Nucleus accumbens (tissue), 56 donors: ENCODE measurements at regions not wholly inside any gene's neighbourhood (a gene's known extent, or its start where the extent isn't known, plus 50 kb on each side); places are given as distances from the start of the nearest gene placed in this dataset.
A peak's percentile ranks its signal among the peaks of the same experiment; 100 is the strongest.
"Not testable (repeated sequence)": the region's sequence is repeated elsewhere in the genome, so short reads cannot be mapped to it uniquely, and the experiment has no call there.

Source experiments
- DNase-seq, 56 donors: peaks; one replicate each; lab custom pipeline; 2025; lab: John Stamatoyannopoulos, UW

DNA sequence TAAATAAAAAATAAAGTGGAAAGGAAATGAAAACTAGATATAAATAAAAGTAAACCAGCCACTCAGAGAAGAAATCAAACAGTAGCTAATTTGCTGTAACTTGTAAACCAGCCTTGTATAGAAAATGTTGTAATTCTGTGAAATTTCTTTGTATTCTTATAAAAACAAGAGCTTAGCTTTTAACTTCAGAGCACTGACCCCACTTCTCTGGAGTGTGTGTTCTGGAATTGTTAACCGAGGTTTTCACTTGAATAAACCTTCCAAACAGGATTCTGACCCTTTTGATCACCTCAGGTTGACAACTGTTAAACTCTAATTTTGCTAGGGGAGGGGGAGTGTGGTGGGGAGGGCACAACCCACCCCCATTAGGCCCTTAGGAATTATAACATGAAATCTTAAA, 151.9 kb upstream of the TRIM24 start:
- DNase-seq, result no peak

DNA sequence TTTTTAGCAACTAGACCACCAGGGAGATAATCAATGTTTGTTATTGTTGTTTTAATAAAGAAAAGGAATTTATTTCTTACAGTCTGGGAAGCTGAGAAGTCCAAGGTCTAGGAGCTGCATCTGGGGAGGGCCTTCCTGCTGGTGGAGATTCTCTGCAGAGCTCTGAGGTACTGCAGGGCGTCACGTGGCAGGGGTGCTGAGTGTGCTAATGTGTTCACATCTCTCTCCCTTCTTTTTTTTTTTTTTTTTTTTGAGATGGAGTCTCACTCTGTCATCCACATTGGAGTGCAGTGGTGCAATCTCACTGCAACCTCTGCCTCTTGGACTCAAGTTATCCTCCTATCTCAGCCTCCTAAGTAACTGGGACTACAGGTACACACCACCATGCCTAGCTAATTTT, 150.9 kb upstream of the TRIM24 start:
- DNase-seq, result no peak

DNA sequence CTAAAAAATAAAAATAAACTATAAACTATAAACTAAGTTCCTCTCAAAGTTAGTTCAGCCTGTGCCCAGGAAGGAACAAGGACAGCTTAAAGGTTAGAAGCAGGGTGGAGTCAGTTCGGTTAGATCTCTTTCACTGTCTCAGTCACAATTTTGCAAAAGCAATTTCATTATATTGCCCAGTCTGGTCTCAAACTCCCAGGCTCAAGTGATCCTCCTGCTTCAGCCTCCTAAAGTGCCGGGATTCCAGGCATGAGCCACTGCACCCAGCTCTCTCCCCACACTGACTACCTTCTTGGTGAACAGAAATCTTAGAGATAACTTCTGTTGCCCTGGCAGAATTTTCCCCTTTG, 146.3 kb upstream of the TRIM24 start:
- DNase-seq, result no peak

DNA sequence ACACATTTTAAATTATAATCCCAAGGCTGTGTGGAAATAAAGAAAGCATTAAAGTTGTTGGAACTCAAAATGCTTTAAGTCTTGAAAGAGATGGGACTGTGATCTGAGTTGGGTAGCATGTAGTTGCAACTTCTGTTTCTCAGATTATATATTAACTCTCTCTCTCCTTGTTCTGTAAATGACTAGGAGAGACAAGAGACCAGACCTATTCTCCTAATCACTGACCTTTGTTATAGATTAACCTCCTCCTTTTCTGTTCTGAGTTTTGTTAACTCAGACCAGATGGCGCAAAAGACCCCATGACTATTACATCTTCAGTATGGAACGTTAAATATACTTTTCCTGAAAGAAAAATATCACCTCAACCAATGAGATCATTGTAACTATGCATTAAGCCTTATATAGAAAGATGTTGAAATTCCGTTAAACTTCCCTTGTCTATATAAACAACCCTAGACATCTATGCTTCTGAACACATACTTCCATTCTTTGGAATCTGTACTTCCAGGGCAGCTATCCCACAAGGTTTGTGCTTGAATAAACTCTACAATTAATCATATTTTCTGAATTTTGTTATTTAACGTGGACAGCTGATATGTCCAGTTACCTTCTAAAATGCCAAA, 143.5 kb upstream of the TRIM24 start:
- no peak for DNase-seq

DNA sequence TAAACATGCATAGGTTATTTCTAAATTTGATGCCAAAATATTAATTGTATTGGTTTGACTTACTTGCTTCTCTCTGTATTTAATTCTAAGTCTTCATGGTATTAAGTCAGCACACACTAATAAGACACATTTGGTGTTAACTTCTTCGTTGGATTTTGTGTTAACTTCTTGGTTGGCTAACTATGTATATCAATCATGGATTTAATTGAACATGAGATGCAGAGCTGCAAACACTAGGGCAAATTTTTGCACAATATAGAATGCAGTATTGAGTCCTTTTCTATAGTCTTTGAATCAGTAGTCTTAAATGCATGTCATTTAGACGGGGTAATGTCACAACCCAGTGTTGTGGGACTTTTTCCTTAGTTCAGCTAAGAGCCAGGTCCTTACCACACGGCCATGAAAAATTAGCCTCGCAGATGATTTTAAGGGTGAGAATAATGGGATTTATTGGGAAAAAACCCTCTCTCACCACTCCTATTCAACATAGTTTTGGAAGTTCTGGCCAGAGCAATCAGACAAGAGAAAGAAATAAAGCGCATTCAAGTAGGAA, 142.9 kb upstream of the TRIM24 start:
- DNase-seq, result no peak

DNA sequence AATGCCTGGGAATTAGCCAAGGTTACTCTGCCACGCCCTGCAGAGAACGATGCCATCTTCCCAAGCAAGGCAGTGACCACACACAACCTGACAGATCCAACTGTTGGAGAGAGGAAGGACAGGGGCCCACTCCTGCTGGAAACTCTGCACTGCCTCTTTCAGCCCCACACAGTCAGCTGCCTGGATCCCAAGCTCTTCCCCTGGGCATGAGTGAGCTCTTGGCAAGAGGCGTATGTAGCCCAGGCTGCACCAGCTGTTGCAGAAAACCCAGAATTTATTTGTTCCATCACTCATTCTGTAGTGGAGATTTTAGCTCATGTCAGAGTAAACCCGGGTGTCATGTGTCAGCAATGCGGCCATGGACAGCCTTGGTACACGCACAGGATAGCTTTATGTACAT, 135.1 kb upstream of the TRIM24 start:
- DNase-seq, result no peak

DNA sequence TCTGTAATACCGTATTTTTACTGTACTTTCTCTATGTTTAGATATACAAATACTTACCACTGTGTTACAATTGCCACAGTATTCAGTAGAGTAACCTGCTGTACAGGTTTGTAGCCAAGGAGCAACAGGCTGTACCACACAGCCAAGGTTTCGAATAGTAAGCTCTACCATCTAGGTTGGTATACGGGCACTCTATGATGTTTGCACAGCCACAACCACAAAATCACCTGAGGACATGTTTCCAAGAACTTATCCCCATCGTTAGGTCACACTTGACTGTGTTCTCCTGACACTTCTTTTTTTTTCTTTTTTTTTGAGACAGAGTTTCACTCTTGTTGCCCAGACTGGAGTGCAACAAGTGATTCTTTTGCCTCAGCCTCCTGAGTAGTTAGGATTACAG, 134.6 kb upstream of the TRIM24 start:
- no peak for DNase-seq

DNA sequence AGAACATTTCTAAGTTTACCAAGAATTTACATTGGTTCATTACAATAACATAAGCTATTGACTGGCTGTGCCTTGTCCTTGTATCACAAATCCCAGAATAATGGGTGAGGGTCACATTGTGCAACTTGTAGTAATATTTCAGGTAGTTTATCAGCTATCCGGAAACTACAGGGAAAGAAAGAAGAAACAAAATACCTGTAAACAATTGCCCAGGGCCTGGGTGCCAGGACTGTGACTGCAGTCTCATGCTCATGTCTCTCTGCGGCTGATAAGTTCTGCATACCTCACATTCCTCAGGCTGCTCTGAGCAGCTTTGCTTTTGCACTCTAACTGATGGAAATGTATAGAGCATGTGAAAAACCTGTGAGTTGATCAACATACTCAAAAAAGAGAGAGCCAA, 131.8 kb upstream of the TRIM24 start:
- no peak for DNase-seq

DNA sequence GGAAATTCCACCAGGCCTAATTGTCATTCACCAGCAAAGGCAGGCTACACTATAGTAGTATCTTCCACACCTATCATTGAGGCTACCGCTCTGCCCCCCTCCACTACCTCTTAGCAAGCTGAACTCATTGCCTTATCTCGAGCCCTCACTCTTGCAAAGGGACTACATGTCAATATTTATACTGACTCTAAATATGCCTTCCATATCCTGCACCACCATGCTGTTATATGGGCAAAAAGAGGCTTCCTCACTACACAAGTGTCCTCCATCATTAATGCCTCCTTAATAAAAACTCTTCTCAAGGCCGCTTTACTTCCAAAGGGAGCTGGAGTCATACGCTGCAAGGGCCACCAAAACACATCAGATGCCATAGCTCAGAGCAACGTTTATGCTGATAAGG, 127.2 kb upstream of the TRIM24 start:
- DNase-seq, result not testable (repeated sequence)

DNA sequence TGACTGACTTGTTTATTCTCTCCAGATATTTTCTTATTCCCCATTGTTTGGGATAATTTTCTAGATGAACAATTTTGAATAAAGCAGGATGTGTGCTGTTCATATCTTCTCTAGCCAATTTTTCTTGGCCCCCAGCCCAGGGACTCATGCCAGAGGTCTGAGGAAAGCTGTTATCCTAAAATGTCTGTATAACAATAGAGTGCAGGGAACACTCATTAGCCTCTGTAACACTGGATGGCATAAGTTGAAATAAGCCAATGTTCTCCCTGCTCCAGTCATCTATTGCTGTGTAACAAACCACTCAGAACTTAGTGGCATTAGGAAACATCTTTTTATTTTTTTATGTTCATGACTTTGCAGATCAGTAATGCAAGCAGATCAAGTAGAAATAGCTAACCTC, 121.7 kb upstream of the TRIM24 start:
- DNase-seq, result peak in 1 of 56 donors; percentile 1

DNA sequence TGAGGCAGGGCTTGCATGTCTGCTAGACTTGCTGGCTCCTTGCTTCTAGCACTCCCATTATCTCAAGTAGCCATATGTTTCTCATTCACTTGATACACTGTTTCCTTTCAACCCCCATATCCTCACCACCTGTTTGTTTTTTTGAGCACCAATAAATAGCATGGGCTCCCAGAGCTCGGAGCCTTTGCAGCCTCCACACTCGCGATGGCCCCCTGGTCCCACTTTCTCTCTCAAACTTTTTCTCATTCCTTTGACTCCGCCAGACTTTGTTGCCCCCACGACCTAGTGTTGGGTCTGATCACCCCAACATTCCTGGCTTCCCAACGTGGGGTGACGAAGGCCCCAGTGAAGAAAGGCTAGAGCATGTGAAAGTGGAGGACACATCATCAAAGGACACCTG, 120.8 kb upstream of the TRIM24 start:
- DNase-seq, result not testable (repeated sequence)

DNA sequence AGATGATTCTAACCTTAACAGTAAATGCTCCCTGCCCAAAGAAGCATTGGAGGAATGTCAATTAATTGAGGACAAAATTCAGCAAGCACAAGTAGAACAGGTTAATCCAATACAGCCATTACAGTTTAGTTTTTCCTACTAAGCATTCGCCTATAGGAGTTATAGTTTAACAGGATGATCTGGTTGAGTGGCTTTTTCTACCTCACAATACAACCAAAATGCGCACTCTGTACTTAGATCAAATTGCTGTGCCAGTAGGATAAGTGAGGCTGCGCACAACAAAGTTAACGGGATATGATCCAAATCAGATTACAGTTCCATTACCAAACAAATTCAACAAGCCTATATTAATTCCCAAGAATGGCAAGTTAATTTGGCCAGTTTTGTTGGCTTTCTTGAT, 117.1 kb upstream of the TRIM24 start:
- no peak for DNase-seq

DNA sequence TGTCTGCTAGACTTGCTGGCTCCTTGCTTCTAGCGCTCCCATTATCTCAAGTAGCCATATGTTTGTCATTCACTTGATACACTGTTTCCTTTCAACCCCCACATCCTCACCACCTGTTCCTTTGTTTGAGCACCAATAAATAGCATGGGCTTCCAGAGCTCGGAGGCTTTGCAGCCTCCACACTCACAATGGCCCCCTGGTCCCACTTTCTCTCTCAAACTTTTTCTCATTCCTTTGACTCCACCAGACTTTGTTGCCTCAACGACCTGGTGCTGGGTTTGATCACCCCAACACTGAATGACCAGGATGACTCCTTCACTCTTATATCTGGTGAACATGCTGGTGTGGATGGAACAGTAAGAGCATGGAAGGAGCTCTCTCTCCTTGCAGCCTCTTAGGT, 114.5 kb upstream of the TRIM24 start:
- DNase-seq, result no peak

DNA sequence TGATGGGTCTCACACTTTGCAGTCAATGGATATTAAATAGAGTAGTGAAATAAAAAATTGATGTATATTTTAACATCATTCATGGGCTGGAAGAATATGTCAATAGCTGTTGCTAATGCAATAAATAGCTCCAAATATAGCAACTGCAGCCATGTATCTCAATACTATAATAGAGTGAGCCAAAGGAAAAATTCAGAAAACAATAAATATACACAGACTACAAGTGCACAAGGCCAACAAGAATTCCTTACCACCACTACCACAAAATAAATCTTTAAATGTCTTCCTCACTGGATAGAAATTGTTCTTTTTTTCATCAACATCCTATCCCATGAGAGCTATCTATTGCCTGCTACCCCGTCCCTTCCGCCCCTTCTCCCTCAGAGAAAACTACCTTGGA, 113.1 kb upstream of the TRIM24 start:
- no peak for DNase-seq

DNA sequence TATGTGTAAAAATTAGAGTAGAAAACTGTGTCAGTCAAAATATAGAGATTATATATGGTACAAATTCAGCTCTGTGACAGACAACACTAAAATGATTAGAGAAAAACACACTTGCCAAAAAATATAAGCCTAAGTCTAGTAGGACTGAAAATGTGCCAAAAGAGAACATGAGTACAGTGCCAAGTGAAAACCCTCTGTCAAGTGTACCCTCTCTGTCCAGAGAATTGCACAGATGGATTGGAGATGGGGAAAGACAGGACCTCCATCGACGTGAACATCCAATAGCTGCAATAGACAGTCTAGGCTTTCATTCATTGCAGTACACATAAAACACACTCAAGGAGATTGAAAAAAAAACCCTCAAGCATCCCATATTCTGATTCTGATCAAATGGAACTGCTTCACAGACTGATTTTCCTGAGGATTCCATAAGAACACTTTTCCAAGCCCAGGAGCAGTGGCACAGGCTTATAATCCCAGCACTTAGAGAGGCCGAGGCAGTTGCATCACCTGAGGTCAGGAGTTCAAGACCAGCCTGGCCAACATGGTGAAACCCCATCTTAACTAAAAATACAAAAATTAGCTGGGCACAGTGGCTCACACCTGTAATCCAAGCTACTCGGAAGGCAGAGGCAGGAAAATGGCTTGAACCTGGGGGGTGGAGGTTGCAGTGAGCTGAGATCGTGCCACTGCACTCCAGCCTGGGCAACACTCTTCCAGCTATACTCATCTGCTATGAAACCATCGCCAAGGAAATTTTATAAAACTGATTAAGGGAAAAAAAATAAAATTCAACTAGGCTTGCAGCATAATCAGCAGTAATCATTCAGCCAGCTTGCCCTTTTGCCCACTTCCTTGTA, 110.0 kb upstream of the TRIM24 start:
- no peak for DNase-seq

DNA sequence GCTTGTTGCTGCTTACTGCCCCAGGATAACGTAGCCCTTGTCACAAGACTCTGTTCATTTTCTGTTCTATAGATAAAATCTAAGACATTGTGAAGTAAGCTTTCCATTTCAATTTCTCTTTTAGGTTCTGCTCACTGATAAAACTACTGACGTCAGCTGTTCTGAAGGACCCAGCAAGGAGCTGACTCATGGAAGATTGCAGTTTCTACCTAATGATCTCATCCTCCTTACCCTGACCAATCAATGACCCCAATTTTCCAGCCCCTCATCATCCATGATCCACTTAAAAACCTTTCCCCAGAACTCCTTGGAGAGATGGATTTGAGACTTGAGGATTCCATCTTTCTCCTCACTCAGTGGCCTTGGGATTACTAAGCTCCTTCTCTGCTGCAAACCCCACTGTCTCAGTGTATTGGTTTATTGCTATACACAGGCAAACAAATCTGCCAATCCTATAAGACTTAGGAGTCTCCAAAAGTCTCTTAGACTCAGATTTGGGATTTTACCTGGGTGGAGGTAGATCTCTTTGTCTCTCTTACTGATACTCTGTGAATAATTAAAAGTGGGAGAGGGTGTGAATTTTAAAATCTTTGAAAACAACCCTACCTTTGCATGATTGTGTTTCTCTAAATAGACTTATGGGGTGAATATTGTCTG, 109.2 kb upstream of the TRIM24 start:
- DNase-seq, result no peak

DNA sequence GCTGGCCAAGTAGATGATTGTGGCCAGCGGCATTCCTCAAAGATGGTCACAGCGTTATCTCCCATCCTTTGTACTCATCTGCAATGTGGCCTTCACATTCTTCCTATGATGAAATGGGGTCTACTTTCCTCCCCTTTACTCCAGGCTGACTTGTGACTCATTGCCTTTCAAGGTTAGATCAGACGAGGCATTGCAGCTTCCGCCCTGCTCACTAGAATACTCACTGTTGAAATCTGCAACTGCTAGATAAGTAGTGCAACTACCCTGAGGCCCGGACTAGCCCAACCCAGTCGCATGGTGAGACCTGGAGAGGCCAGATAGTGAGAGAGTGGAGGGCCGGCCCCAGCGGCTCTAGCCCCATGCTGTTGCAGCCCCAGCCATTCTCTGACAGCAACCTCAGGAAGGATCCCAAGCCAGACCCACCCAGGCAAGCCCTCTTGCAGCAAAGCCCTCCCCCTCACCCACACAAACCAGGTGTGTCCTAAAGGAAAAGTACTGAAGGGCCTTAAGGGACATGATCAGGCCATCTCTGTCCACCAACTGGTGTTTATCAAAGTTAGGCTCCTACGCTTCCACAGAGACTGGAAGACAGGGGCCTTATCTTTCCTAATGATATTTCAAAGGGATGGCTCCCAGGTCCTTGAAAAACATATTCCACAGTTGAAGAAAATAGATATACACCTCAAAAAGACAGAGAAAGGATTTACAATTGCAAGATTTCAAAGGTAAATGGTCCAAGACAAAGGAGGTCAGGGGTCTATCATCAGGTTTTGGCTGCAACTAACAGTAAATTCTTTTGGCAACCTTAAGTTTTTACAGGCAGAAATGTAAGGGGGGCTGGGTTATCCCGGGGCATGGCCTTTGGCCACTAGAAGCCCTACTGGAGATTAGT, 107.2 kb upstream of the TRIM24 start:
- DNase-seq, result no peak

DNA sequence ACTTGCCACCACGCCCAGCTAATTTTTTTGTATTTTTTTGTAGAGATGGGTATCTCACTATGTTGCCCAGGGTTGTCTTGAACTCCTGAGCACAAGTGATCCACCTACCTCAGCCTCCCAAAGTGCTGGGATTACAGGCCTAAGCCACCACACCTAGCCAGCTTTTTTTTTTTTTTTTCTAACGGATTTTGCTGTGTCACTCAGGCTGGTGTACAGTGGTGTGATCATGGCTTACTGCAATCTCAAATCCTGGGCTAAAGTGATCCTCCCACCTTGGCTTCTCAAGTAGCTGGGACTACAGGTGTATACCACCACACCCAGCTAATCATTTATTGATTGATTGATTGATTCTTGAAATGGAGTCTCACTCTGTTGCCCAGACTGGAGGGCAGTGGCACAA, 106.0 kb upstream of the TRIM24 start:
- DNase-seq, result no peak

DNA sequence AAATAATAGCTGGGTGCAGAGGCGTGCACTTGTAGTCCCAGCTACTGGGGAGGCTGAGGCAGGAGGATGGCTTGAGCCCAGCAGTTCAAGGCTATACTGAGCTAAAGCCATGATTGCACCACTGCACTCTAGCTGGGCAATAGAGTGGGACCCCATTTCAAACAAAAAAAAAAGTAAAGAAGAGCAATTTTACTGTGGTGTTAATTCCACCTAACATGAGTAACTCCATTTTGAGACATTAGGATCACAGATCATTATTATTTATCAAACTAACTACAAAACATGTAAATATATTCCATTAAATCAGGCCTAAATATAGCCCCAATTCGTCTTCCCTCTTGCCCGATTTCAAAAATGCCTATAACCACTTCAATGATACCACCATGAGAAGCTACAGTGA, 104.8 kb upstream of the TRIM24 start:
- DNase-seq, result no peak

DNA sequence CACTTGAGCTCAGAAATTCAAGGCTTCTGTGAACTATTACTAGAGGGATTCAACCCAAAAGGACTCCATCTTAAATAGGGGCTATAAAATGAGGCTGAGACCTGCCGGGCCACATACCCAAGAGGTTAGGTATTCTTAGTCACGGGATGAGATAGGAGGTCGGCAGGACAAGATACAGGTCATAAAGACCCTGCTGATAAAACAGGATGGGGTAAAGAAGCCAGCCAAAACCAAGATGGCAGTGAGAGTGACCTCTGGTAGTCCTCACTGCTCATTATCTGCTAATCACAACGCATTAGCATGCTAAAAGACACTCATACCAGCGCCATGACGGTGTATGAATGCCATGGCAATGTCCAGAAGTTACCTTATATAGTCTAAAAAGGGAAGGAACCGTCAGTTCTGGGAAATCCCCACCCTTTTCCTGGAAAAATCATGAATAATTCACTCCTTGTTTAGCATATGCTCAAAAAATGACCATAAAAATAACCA, 101.2 kb upstream of the TRIM24 start:
- DNase-seq, result no peak
